T-helper 2 cell treated with Interferon-gamma antibody and Interleukin-4, amounts not matched to agents 5 μg/mL and 100 μg/mL, for 36 hours (primary cell): ENCODE measurements at regions not wholly inside any gene's neighbourhood (a gene's known extent, or its start where the extent isn't known, plus 50 kb on each side); places are given as distances from the start of the nearest gene placed in this dataset.

Experiments used
- DNase-seq: peaks from one replicate; pipeline ENCODE4 v3.0.0; 2021; ENCODE audit warnings: low spot score
- H3K27ac Mint-ChIP-seq: one replicate; pipeline ENCODE4 v1.8.0; 2021; ENCODE audit warnings: mild to moderate bottlenecking, mixed read lengths
- H3K27me3 Mint-ChIP-seq: one replicate; pipeline ENCODE4 v1.8.0; 2021; ENCODE audit warnings: low read depth, mixed read lengths
- H3K36me3 Mint-ChIP-seq: one replicate; pipeline ENCODE4 v1.8.0; 2021; ENCODE audit warnings: low read depth, mixed read lengths
- H3K4me1 Mint-ChIP-seq: one replicate; pipeline ENCODE4 v1.8.0; 2021; ENCODE audit warnings: low read depth, mixed read lengths
- H3K4me3 Mint-ChIP-seq: one replicate; pipeline ENCODE4 v1.8.0; 2022; ENCODE audit warnings: mild to moderate bottlenecking, moderate library complexity, mixed read lengths
- H3K9me3 Mint-ChIP-seq: one replicate; pipeline ENCODE4 v1.8.0; 2021; ENCODE audit warnings: mixed read lengths

- H3K36me3 Mint-ChIP-seq = no peaks in the 10 kb centered on the region
- H3K27me3 Mint-ChIP-seq = no peaks in the 10 kb centered on the region
- H3K4me1 Mint-ChIP-seq = no peaks in the 10 kb centered on the region
- H3K27ac Mint-ChIP-seq = no peak overlapping the region
- peaks cover 3% of the 10 kb centered on the region for H3K9me3 Mint-ChIP-seq
- H3K4me3 Mint-ChIP-seq = no peak overlapping the region
- no peak for DNase-seq
Measured at GRCh38 chr4:15130441-15130840, 128.2 kb downstream of the CPEB2 start.

- H3K36me3 Mint-ChIP-seq = no peaks in the 10 kb centered on the region
- H3K27ac Mint-ChIP-seq = no peak overlapping the region
- H3K4me1 Mint-ChIP-seq = no peaks in the 10 kb centered on the region
- no peak for DNase-seq
- no peaks in the 10 kb centered on the region for H3K27me3 Mint-ChIP-seq
- H3K4me3 Mint-ChIP-seq = no peak overlapping the region
- H3K9me3 Mint-ChIP-seq = peaks cover 6% of the 10 kb centered on the region
Measured at GRCh38 chr4:15131551-15131950, 129.3 kb downstream of the CPEB2 start.

- no peak for DNase-seq
- no peak overlapping the region for H3K27ac Mint-ChIP-seq
- peaks cover 12% of the 10 kb centered on the region for H3K9me3 Mint-ChIP-seq
- H3K27me3 Mint-ChIP-seq = no peaks in the 10 kb centered on the region
- H3K4me3 Mint-ChIP-seq = no peak overlapping the region
- H3K4me1 Mint-ChIP-seq = no peaks in the 10 kb centered on the region
- no peaks in the 10 kb centered on the region for H3K36me3 Mint-ChIP-seq
Measured at GRCh38 chr4:15132739-15133138, 130.5 kb downstream of the CPEB2 start.

GRCh38 chr4:15139599-15139998, 137.3 kb downstream of the CPEB2 start:
- Mint-ChIP-seq H3K4me1 (no peaks in the 10 kb centered on the region), H3K27ac (no peak overlapping the region), H3K36me3 (no peaks in the 10 kb centered on the region), H3K27me3 (no peaks in the 10 kb centered on the region), H3K9me3 (peaks cover 15% of the 10 kb centered on the region), H3K4me3 (no peak overlapping the region)
- no peak for DNase-seq

- Mint-ChIP-seq H3K27ac (no peak overlapping the region), H3K36me3 (no peaks in the 10 kb centered on the region), H3K4me1 (no peaks in the 10 kb centered on the region), H3K4me3 (no peak overlapping the region), H3K9me3 (peaks cover 5% of the 10 kb centered on the region), H3K27me3 (no peaks in the 10 kb centered on the region)
- no peak for DNase-seq
Measured at GRCh38 chr4:15142201-15142600, 139.9 kb downstream of the CPEB2 start.

GRCh38 chr4:15143551-15143950, 141.3 kb downstream of the CPEB2 start:
- Mint-ChIP-seq H3K36me3 (no peaks in the 10 kb centered on the region), H3K9me3 (no peaks in the 10 kb centered on the region), H3K27me3 (no peaks in the 10 kb centered on the region), H3K4me3 (no peak overlapping the region), H3K27ac (no peak overlapping the region), H3K4me1 (no peaks in the 10 kb centered on the region)
- no peak for DNase-seq

GRCh38 chr4:15144249-15144966, 142.1 kb downstream of the CPEB2 start:
- Mint-ChIP-seq H3K4me3 (no peak overlapping the region), H3K4me1 (no peaks in the 10 kb centered on the region), H3K27me3 (no peaks in the 10 kb centered on the region), H3K9me3 (no peaks in the 10 kb centered on the region), H3K36me3 (no peaks in the 10 kb centered on the region), H3K27ac (no peak overlapping the region)
- DNase-seq = no peak

- no peak for DNase-seq
- H3K4me3 Mint-ChIP-seq = no peak overlapping the region
- H3K27me3 Mint-ChIP-seq = no peaks in the 10 kb centered on the region
- no peaks in the 10 kb centered on the region for H3K9me3 Mint-ChIP-seq
- no peaks in the 10 kb centered on the region for H3K36me3 Mint-ChIP-seq
- H3K27ac Mint-ChIP-seq = no peak overlapping the region
- no peaks in the 10 kb centered on the region for H3K4me1 Mint-ChIP-seq
Measured at GRCh38 chr4:15144967-15145295, 142.7 kb downstream of the CPEB2 start.

- H3K4me1 Mint-ChIP-seq = no peaks in the 10 kb centered on the region
- H3K4me3 Mint-ChIP-seq = no peak overlapping the region
- no peak for DNase-seq
- H3K27me3 Mint-ChIP-seq = no peaks in the 10 kb centered on the region
- no peak overlapping the region for H3K27ac Mint-ChIP-seq
- H3K36me3 Mint-ChIP-seq = no peaks in the 10 kb centered on the region
- H3K9me3 Mint-ChIP-seq = no peaks in the 10 kb centered on the region
Measured at GRCh38 chr4:15145709-15146108, 143.4 kb downstream of the CPEB2 start.

GRCh38 chr4:15147714-15148113, 145.4 kb downstream of the CPEB2 start:
- Mint-ChIP-seq H3K4me1 (no peaks in the 10 kb centered on the region), H3K27me3 (no peaks in the 10 kb centered on the region), H3K36me3 (no peaks in the 10 kb centered on the region), H3K4me3 (no peak overlapping the region), H3K27ac (no peak overlapping the region), H3K9me3 (no peaks in the 10 kb centered on the region)
- DNase-seq = no peak

- no peaks in the 10 kb centered on the region for H3K9me3 Mint-ChIP-seq
- H3K27me3 Mint-ChIP-seq = no peaks in the 10 kb centered on the region
- H3K4me3 Mint-ChIP-seq = no peak overlapping the region
- no peak overlapping the region for H3K27ac Mint-ChIP-seq
- no peak for DNase-seq
- no peaks in the 10 kb centered on the region for H3K36me3 Mint-ChIP-seq
- no peaks in the 10 kb centered on the region for H3K4me1 Mint-ChIP-seq
Measured at GRCh38 chr4:15148199-15148598, 145.9 kb downstream of the CPEB2 start.

GRCh38 chr4:15148691-15149090, 146.4 kb downstream of the CPEB2 start:
- Mint-ChIP-seq H3K27me3 (no peaks in the 10 kb centered on the region), H3K9me3 (no peaks in the 10 kb centered on the region), H3K4me1 (no peaks in the 10 kb centered on the region), H3K27ac (no peak overlapping the region), H3K36me3 (no peaks in the 10 kb centered on the region), H3K4me3 (no peak overlapping the region)
- DNase-seq = no peak

GRCh38 chr4:15149234-15149838, 147.1 kb downstream of the CPEB2 start:
- no peak overlapping the region for H3K4me3 Mint-ChIP-seq
- H3K27ac Mint-ChIP-seq = no peak overlapping the region
- H3K27me3 Mint-ChIP-seq = no peaks in the 10 kb centered on the region
- H3K9me3 Mint-ChIP-seq = no peaks in the 10 kb centered on the region
- no peaks in the 10 kb centered on the region for H3K4me1 Mint-ChIP-seq
- DNase-seq = no peak
- H3K36me3 Mint-ChIP-seq = no peaks in the 10 kb centered on the region

- Mint-ChIP-seq H3K9me3 (no peaks in the 10 kb centered on the region), H3K4me3 (no peak overlapping the region), H3K4me1 (no peaks in the 10 kb centered on the region), H3K27me3 (no peaks in the 10 kb centered on the region), H3K36me3 (no peaks in the 10 kb centered on the region), H3K27ac (no peak overlapping the region)
- DNase-seq = no peak
Measured at GRCh38 chr4:15149839-15150592, 147.7 kb downstream of the CPEB2 start.
